Left forelimb (tissue), 1 donor: ENCODE measurements at regions not wholly inside any gene's neighbourhood (a gene's known extent, or its start where the extent isn't known, plus 50 kb on each side); places are given as distances from the start of the nearest gene placed in this dataset.

ENCODE experiments used
- DNase-seq: peaks from one replicate; pipeline ENCODE4 v3.0.0-alpha.2; 2018; ENCODE audit warnings: low spot score

DNA sequence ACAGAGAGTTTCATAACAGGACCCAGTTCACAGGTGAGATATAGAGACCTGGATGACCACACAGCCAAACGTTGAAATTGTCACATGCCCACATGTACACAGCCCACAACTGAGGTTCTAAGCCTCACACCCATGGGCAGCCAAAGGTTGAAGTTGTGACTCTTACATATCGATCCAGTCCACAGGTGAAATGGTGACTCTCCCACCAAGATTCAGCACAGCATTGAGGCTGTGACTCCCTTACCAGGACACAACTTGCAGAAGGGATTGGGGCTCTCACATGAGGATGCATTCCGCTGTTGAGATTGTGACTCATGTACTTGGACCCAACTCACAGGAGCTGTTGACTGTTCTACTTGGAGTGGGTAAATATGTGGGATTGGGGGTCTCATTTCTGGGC lies 1836.4 kb downstream of the TP53TG3F start:
- no peak for DNase-seq

DNA sequence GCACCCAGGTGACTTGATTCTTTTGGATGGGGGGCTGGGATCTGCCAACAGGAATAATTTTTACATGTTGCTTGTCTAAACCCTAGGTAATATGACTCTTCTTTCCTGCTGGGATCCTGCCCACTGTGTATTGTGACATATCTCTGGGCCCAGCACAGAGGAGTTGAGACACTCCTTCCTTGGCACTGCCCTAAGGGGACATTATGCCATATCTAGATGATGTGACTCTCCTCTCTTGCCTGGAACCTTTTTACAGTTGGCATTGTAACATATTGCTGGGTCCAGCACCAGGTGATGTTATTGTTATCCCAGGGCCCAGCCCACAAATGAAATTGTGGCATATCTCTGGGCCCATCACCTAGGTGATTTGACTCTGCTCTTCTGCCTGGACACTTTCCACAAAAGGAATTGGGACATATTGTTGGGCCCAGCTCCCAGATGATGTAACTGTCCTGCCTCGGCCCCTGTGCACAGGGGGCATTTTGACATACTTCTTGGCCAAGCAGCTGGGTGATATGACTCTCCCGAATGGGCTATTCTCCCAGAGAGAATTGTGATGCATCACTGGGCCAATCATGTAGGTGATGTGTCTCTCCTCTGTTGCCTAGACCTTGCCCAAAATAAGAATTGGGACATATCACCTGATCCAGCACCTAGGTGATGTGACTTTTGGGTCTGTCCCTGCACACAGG lies 1837.7 kb downstream of the TP53TG3F start:
- DNase-seq, result no peak

DNA sequence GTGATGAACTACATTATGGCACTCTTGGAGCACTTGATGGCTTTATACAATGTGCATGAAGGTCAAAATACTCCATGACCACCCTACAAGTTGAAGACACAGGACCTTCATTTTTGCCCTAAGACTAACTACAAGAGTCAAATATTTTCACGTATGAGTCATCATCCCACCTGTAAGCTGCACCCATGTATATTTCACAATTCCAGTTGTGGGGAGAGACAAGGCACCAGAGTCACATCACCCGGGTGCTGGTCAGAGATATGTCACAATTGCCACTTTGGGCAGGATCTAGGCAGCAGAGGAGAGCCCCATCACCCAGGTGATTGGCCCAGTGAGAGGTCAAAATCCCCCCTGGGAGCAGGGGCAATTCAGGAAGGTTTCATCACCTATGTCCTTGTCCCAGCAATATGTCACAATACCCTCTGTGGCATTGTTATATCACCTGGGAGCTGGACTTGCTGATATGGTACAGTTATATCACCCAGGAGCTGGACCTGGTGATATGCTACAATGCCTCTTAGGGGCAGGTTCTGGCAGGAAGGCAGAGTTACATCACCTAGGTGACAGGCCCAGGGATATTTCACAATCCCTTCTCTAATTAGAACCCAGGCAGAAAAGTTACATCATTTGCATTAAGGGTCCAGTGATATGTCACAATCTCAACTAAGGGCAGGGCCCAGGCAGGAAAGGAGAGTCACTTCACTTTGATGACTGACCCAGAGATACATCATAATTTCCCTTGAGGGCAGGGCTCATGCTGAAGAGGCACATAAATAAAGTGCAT lies 1839.2 kb downstream of the TP53TG3F start:
- no peak for DNase-seq

DNA sequence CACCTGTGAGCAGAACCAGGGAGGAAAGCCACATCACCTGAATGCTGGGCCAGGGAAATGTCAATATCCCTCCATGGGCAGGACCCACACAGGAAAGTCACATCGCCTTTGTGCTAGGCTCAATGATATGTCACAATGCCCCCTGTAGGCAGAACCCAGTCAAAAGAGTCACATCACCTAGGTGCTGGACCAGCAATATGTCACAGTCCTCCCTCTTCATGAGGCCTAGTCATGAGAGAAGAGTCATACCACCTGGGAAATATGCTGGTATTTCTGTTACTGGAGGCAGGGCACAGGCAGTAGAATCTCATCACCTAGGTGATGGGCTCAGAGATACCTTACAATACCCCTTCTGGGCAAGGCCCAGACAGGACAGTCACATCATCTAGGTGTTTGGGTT lies 1843.4 kb downstream of the TP53TG3F start:
- DNase-seq, result no peak

DNA sequence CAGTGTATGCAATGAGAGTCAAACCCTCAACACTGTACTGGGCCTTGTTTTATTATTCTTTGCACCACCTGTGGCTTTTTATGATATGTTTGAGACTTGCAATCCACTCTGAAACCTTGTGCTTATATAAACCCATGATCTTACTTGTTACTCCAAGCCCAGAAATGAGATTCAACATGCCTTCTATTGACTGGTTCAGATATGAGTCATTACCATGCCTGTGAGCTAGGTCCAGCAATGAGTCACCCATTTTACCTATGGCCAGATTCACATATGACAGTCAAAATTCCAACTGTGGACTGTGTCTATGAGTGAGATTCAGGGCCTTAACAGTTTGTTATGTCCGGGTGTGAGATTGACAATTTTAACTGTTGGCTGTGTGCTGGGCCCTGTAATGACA lies 1846.1 kb downstream of the TP53TG3F start:
- no peak for DNase-seq

DNA sequence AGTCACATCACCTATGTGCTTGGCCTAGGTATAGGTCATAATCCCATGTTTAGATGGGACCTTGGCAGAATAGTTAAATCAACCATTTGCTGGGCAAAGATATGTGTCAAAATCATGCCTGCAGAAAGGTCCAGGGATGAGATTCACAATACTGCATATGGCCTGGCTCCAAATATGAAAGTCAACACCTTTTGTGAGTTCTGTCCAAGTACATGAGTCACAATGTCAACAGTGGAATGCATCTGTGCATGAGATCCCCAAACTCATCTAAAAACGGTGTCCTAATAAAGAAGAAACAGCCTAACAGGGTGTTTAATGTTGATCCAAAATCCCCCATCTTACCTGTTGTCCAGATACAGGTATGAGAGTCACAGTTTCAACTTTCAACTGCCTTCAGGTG lies 1847.5 kb downstream of the TP53TG3F start:
- DNase-seq, result no peak

DNA sequence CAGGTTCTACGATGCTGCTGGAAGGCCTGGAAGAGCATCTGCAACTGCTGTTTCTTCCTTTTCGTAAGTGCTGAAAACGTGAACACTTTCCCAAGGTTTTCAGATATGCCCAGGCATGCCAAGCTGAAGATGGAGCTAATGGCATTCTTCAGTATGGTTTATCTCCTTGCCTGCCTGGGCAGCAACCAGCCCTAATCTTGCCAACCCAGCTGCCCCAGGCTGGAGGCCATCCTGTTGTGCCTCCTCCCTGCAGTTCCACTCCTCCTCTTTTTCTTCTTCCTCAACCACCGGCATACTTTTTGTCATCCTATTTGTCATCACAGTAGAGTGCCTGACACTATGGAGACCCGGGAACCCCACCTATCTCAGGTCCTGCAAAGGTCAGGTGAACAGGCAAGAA lies 1849.3 kb downstream of the TP53TG3F start:
- DNase-seq, result no peak

DNA sequence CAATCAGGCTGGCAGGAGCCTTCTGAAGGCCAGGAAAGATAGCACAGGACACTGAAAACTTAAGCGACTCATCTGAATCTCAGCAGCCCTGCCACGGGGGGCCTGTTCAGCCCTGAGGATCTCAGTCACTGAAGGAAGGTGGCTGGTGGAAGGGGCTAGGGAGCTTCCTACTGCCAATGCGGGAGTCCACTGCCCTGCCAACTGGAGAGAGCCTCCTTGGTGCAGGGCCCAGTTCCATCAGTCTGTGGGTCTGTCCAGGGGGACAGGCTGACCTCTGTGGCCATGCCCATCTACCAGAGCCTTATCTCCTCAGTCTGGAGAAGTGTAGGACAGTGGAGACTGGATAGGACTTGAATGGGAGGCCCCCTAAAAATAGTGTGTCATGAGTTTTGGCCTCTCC lies 1851.6 kb downstream of the TP53TG3F start:
- no peak for DNase-seq

DNA sequence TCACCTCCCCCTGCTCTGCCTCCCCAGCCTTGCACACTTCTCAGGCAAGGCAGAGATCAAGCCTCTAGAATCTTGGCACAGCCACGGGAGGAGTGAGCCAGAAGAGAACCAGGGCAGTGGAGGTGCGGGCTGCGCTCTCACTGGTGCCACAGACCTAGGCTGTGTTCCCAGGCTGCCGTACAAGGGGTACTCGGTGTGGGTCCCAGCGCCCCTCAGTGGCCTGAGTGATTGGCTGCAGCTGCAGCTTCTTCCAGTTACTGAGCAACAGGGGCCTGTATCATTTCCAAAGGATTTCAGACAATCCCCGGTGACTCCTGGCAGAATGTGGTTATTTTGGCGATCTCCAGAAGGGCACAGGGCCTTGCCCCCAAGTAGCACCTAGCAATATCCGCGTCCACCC lies 1852.1 kb downstream of the TP53TG3F start:
- DNase-seq, result no peak

DNA sequence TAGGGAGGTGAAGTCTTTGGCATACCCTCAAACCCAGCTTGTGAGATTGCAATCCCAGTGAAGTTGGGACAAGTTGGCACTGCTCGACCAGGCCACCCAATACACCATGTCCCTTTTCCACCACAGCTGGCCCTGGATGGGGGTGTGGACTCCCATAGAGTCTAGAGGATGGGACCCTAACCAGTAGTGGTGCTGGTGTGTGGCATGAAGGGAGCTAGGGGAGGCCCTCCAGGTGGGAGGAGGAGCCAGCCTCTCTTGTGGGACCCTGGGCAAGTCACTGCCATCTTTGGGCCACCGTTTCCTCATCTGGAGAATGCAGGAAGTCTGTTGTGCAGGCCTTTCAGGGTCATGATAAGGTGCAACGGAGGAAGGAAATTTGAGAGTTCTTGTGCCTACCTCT lies 1854.9 kb downstream of the TP53TG3F start:
- no peak for DNase-seq

DNA sequence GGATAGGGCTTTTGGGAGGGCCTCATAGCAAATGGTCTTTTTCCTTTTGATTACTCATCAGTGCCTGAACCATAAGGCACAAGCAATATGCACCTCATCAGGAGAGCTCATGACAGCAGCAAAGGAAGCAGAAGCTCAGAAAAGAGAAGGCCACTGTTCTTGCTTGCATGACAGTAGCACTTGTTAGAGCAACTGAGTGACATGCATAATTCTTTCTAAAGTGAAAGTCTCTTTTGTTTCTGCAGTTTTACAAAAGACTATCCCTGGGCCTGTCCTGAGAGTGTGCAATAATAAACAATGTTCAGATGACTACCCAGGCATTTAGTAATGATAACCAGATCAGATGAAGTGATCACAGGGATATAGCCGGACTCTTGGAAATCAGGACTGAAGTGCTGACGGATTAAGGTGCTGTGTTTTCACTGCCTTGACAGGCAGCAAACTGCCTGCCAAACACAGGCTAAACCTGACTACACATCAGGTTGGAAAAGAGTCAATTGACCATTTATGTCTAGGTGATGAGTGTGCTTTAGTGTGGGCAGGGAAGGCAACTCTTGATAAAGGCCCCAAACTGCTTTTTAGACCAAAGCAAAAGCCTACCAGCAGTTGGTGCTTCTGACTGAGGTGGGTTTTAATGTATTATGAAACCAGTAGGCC lies 1860.3 kb downstream of the TP53TG3F start:
- DNase-seq, result no peak

DNA sequence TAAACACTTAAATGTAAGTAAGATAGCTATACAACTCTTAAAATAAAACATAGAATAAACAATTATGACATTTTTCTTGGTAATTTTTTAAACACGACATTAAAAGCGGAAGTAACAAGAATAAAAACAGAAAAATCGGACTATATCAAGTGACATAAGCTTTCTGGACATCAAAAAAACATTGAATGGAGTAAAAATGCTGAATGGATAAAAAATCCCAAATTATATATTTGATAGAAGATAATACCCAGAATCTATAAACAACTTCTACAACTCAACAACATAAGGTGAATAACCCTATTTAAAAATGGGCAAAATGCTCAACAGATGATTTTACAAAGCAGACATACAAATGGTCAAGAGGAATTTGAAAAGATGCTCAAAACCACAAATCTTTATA lies 1866.5 kb downstream of the TP53TG3F start:
- no peak for DNase-seq

DNA sequence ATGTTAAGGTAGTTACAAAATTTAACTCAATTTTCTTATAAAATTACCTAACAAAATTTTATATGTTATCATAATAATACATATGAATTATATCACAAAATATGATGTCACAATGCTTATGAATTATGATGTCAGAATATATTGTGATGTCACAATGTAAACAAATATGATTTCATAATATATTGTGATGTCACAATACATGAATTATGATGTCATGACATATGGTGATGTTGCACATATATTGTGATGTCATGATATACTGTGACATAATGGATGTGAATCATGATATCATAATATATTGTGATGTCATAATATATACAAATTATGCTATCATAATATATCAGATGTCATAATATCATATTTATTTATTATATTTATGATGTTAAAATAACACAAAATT lies 1879.9 kb downstream of the TP53TG3F start:
- no peak for DNase-seq

DNA sequence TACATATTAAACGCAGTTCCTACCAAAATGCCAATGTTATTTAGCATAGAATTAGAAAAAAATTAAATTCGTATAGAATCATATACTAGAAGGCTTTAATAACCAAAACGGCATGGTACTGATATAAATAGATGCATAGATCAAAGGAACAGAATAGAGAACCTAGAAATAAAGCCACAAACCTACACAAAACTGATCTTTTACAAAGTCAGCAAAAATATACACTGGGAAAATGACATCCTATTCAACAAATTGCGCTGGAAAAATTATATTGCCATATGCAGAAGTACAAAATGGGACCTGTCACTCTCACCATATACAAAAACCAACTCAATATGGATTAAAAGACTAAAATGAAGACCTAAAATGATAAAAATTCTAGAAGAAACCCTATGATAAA lies 1882.6 kb downstream of the TP53TG3F start:
- DNase-seq, result no peak

DNA sequence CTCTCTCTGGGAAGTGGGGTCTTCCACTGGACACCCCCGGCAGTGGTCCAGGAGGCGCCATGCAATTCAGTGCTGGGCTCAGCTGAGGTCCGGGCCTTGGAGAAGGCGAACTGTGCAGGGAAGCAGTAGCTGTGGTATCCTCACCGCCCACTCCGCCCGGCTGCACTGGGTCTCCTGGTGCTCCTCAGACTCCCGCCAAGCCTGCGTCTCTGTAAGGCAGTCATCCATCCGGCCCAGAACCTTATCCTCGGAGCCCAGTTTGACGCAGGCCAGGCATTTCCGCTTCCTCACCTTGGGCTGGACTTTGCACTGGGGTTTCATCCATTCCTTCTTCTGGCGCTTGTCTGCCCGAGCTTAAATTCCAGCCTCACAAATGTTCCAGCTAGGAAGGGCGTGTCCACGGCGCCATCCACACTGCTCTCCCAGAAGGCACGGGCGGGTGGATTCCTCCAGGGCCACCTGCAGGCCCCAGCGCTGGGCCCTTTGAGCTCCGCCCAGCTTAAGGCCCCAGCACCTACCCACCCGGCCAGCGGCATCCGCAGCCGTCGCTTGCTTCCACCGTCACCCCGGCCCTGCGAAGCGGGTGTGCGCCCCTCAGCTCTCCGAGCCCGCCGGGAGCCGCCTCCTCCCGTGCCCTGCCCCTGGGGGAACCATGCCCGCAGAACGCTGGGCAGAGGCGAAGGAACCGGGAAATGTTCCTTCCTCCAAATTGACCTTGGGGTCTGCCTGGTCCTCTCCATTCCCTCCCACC lies 1884.8 kb downstream of the TP53TG3F start:
- DNase-seq, result no peak

DNA sequence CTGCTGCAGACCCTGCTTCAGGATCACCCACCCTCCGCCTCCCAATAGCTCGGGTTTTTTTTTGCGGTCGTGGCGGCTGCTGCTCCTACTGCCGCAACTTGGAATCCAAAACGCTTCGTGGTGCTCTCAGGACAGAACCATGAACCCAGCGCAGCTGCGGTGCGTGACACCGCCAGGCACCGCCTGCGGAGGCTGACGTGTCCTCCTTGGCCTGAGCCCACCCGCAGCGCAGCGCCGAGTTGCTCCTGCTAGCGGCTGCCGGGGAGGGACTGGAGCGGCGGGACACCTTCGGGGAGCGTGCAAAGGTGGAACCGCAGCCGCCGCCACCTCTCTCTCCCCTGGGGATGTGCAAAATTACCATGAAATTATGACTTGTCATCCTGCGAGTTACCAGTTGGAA lies 1893.0 kb downstream of the TP53TG3F start:
- no peak for DNase-seq

DNA sequence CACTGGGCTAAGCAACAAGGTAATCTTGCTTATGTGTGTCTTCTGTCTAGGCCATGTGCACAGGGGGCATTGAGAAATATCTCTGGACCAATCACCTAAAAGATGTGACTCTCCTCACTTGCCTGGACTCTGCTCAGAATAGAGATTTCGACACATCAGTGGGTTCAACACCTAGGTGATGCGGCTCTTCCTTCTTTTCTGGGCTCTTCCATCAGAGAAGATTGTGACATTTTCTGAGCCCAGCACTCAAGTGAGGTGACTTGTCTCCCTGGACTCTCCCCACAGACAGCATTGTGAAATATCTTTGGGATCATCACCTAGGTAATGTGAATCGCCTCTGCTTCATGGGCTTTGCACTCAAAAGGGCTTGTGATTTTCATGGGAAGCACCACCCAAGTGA lies 1904.1 kb downstream of the TP53TG3F start:
- DNase-seq, result no peak

DNA sequence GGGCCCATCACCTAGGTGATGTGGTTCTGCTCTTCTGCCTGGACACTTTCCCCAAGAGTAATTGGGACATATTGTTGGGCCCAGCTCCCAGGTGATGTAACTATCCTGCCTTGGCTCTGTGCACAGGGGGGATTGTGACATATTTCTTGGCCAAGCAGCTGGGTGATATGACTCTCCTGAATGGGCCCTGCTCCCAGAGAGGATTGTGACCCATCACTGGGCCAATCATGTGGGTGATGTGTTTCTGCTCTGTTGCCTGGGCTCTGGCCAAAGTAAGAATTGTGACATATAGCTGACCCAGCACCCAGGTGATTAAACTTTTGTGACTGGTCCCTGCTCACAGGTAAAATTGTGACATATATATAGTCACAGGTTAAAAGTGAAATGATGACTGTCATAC lies 1904.9 kb downstream of the TP53TG3F start:
- no peak for DNase-seq

DNA sequence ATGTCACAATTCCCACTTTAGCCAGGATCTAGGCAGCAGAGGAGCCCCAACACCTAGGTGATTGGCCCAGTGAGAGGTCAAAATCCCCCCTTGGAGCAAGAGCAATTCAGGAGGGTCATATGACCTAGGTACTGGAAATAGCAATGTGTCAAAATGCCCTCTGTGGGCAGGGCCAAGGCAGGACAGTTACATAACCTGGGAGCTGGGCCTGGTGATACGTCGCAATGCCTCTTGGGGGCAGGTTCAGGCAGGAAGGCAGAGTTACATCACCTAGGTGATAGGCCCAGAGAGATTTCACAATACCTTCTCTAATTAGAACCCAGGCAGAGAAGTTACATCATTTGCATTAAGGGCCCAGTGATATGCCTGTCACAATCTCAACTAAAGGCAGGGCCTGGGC lies 1906.3 kb downstream of the TP53TG3F start:
- no peak for DNase-seq

DNA sequence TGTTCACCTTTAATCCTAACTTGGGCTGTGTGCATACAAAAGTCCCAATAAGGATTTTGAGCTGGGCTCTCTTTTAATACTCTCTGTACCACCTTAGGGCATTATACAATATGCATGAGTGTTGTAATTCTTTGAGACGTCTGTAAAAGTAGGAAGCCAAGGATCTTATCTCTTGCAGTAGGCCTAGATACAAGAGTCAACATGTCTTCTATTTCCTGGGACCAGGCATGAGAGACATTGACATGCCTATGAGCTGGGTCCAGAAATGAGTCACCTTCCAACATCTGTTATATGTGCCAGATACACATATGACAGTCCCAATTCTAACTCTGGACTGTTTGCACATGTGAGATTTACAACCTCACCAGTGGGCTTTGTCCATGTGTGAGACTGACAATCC lies 1911.2 kb downstream of the TP53TG3F start:
- DNase-seq, result no peak

DNA sequence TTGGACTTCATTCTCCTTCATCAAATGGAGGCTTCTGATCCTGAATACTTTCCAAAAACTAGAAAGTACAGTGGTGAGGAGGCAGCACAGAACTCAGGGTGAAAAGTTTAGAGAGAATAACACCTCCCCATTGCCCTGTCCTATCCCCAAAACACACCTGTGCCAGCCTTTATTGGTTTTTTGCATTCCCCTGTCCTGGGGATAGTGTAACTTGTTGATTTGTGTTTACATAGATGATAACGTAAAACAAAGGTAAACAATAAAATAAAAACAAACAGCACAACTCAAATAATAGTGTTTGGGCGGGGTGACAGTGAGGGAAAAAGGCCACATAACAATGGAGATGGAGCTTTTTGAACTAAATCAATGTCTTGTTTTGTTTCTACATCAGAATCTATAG lies 1917.7 kb downstream of the TP53TG3F start:
- no peak for DNase-seq

DNA sequence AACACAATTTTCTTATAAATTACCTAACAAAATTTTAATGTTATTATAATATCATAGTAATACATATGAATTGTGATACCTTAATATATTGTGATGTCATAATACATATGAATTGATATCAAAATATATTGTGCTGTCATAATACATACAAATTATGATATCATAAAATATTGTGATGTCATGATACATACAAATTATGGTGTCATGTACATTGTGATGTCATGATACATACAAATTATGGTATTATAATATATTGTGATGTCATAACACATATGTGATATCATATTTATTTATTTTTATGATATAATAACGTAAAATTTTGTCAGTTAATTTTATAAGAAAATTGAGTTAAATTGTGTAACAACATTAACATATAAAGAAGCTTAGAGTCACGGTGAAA lies 1927.2 kb downstream of the TP53TG3F start:
- DNase-seq, result no peak

DNA sequence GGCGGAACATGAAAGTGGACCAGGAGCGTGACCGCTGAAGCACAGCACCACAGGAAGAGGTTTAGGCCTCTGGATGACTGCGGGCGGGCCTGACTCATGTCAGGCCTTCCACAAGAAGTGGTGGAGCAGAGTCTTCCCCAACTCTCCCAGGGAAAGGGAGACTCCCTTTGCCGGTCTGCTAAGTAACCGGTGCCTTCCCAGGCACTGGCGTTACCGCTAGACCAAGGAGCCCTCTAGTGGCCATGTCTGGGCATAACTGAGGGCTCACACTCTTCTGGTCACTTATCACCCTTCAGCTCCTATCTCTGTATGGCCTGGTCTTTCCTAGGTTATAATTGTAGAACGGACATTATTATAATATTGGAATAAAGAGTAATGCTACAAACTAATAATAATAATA lies 1931.9 kb downstream of the TP53TG3F start:
- DNase-seq, result no peak
